Activated CD8-positive, alpha-beta T cell treated with anti-CD3 and anti-CD28 coated beads for 36 hours (primary cell): ENCODE measurements at regions not wholly inside any gene's neighbourhood (a gene's known extent, or its start where the extent isn't known, plus 50 kb on each side); places are given as distances from the start of the nearest gene placed in this dataset.
A peak's percentile ranks its signal among the peaks of the same experiment; 100 is the strongest.
"Not testable (repeated sequence)": the region's sequence is repeated elsewhere in the genome, so short reads cannot be mapped to it uniquely, and the experiment has no call there.

Source experiments
- ATAC-seq: fragments of 200-7000 bp; cut with Tn5 transposase; one replicate; pipeline ENCODE4 v1.10.0; 2021; ENCODE audit warnings: mild to moderate bottlenecking, moderate library complexity
- CTCF ChIA-PET: fragments of 350-600 bp; sonication (Branson Sonifier 250); formaldehyde crosslinking; loops from one replicate; lab custom pipeline; 2021; ENCODE audit warnings: antibody characterized with exemption; lab: Charles Lee
- POLR2A ChIA-PET: fragments of 350-600 bp; sonication (Branson Sonifier 250); formaldehyde crosslinking; loops from one replicate; lab custom pipeline; 2021; ENCODE audit warnings: antibody characterized with exemption; lab: Charles Lee
- DNase-seq: peaks from one replicate; pipeline ENCODE4 v3.0.0-alpha.2; 2020
- H3K27ac Mint-ChIP-seq: one replicate; pipeline ENCODE4 v1.8.0; 2021; ENCODE audit warnings: mild to moderate bottlenecking, mixed read lengths
- H3K27me3 Mint-ChIP-seq: one replicate; pipeline ENCODE4 v1.8.0; 2021; ENCODE audit warnings: mixed read lengths
- H3K36me3 Mint-ChIP-seq: one replicate; pipeline ENCODE4 v1.8.0; 2021; ENCODE audit warnings: low read depth, mixed read lengths
- H3K4me1 Mint-ChIP-seq: one replicate; pipeline ENCODE4 v1.8.0; 2021; ENCODE audit warnings: low read depth, mixed read lengths
- H3K4me3 Mint-ChIP-seq: one replicate; pipeline ENCODE4 v1.8.0; 2021; ENCODE audit warnings: mild to moderate bottlenecking, moderate library complexity, mixed read lengths
- H3K9me3 Mint-ChIP-seq: one replicate; pipeline ENCODE4 v1.8.0; 2021; ENCODE audit warnings: mixed read lengths
- CTCF ChIP-seq: fragments of 200-600 bp; IDR thresholded peaks from one replicate; pipeline ENCODE4 v1.8.0; 2022; ENCODE audit warnings: antibody characterized with exemption, mild to moderate bottlenecking
- intact Hi-C: fragments of 100-400 bp; cut with micrococcal nuclease; formaldehyde crosslinking; loops from one replicate; pipeline ENCODE4 v1.10.0; 2022

- TF ChIP-seq CTCF, result no peak
- H3K9me3 Mint-ChIP-seq, result no peaks in the 10 kb centered on the region
- no peak for DNase-seq
- H3K36me3 Mint-ChIP-seq, result no peaks in the 10 kb centered on the region
- no peak for ATAC-seq
- POLR2A ChIA-PET, result no interaction called here
- no peak overlapping the region for H3K27ac Mint-ChIP-seq
- CTCF ChIA-PET, result no interaction called here
- H3K4me3 Mint-ChIP-seq, result no peak overlapping the region
- intact Hi-C loops, result no loop called here
- no peaks in the 10 kb centered on the region for H3K4me1 Mint-ChIP-seq
- H3K27me3 Mint-ChIP-seq, result peaks cover 2% of the 10 kb centered on the region
These were observed 69.7 kb downstream of the BMP15 start for GRCh38 chrX:50980251-50980650.

GRCh38 chrX:50988649-50989048 lies 78.1 kb downstream of the BMP15 start:
- ATAC-seq (no peak), DNase-seq (peak; percentile 37)
- POLR2A ChIA-PET, result no interaction called here
- intact Hi-C loops, result no loop called here
- Mint-ChIP-seq H3K36me3 (no peaks in the 10 kb centered on the region), H3K27ac (no peak overlapping the region), H3K4me3 (no peak overlapping the region), H3K4me1 (no peaks in the 10 kb centered on the region), H3K9me3 (no peaks in the 10 kb centered on the region), H3K27me3 (no peaks in the 10 kb centered on the region)
- peak; percentile 18 for TF ChIP-seq CTCF
- CTCF ChIA-PET, result interaction anchor here (0.7 to 1.6 kb wide), 5 partner anchors 11 to 297 kb away, joined by 3 to 5 read pairs (median 3); no protein-coding TSS in a partner anchor

GRCh38 chrX:50996930-50997329 lies 86.4 kb downstream of the BMP15 start:
- ATAC-seq (no peak), DNase-seq (no peak)
- no peak for TF ChIP-seq CTCF
- H3K36me3 Mint-ChIP-seq, result no peaks in the 10 kb centered on the region
- H3K27ac Mint-ChIP-seq, result no peak overlapping the region
- ChIA-PET CTCF (no interaction called here), POLR2A (no interaction called here)
- no peaks in the 10 kb centered on the region for H3K27me3 Mint-ChIP-seq
- no peak overlapping the region for H3K4me3 Mint-ChIP-seq
- H3K9me3 Mint-ChIP-seq, result no peaks in the 10 kb centered on the region
- H3K4me1 Mint-ChIP-seq, result no peaks in the 10 kb centered on the region
- intact Hi-C loops, result no loop called here

- H3K27me3 Mint-ChIP-seq, CTCF ChIA-PET, H3K27ac Mint-ChIP-seq, intact Hi-C loops, ATAC-seq, H3K9me3 Mint-ChIP-seq, H3K4me3 Mint-ChIP-seq, H3K36me3 Mint-ChIP-seq, DNase-seq, POLR2A ChIA-PET, H3K4me1 Mint-ChIP-seq: not testable (repeated sequence)
These were observed 89.8 kb downstream of the BMP15 start for GRCh38 chrX:51000384-51000783.

GRCh38 chrX:51001733-51002632 lies 91.4 kb downstream of the BMP15 start:
- H3K36me3 Mint-ChIP-seq, H3K27me3 Mint-ChIP-seq, DNase-seq, H3K4me3 Mint-ChIP-seq, ATAC-seq, H3K4me1 Mint-ChIP-seq, H3K9me3 Mint-ChIP-seq, intact Hi-C loops, H3K27ac Mint-ChIP-seq, CTCF ChIA-PET, POLR2A ChIA-PET: not testable (repeated sequence)

- ATAC-seq (no peak), DNase-seq (no peak)
- intact Hi-C loops, result no loop called here
- Mint-ChIP-seq H3K27ac (no peak overlapping the region), H3K4me3 (no peak overlapping the region), H3K9me3 (no peaks in the 10 kb centered on the region), H3K36me3 (no peaks in the 10 kb centered on the region), H3K4me1 (no peaks in the 10 kb centered on the region), H3K27me3 (peaks cover 2% of the 10 kb centered on the region)
- POLR2A ChIA-PET, result no interaction called here
- no peak for TF ChIP-seq CTCF
- CTCF ChIA-PET, result no interaction called here
These were observed 95.5 kb downstream of the BMP15 start for GRCh38 chrX:51006064-51006463.
